GM12892 (cell line): ENCODE measurements at regions not wholly inside any gene's neighbourhood (a gene's known extent, or its start where the extent isn't known, plus 50 kb on each side); places are given as distances from the start of the nearest gene placed in this dataset.

ENCODE experiments used
- DNase-seq: peaks from one replicate; pipeline ENCODE4 v3.0.0; 2011; ENCODE audit not compliant: insufficient read length
- FAIRE-seq: peaks from 2 replicates; lab custom pipeline; 2011; peaks lifted over from hg19 to GRCh38; lab: Jason Lieb, UNC
- POLR2A ChIP-seq: IDR thresholded peaks from 2 replicates; pipeline ENCODE4 v1.6.1; 2011; ENCODE audit warnings: low read depth, low read length, control low read depth
- POLR2AphosphoS5 ChIP-seq: IDR thresholded peaks from 2 replicates; pipeline ENCODE4 v1.6.1; 2011; ENCODE audit warnings: low read depth, low read length, control low read depth
- TAF1 ChIP-seq: IDR thresholded peaks from 2 replicates; pipeline ENCODE4 v1.6.1; 2011; ENCODE audit warnings: low read depth, mild to moderate bottlenecking, control low read depth, low read length, borderline replicate concordance

DNA sequence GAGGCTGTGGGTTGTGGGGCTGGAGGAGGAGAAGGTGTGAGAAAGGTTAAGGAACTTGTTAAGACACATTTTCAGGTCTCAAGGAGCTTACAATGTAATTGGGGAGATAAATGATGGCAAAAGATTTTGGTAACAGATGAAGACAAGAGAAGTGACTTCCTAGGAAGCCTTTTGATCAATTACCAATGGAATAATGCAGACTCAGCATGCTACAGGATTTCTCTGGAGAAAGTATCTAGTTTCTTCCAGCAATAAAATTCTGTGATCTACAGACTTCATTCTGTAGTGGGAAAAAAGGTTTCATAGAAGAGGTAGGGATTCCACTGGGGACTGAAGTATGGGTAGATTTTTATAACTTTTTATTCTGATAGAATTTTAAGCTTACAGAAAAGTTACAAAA lies 184.2 kb upstream of the RHOBTB1 start:
- TF ChIP-seq TAF1, result no peak
- no peak for TF ChIP-seq POLR2A
- no peak for TF ChIP-seq POLR2AphosphoS5
- DNase-seq (no peak), FAIRE-seq (no peak)

DNA sequence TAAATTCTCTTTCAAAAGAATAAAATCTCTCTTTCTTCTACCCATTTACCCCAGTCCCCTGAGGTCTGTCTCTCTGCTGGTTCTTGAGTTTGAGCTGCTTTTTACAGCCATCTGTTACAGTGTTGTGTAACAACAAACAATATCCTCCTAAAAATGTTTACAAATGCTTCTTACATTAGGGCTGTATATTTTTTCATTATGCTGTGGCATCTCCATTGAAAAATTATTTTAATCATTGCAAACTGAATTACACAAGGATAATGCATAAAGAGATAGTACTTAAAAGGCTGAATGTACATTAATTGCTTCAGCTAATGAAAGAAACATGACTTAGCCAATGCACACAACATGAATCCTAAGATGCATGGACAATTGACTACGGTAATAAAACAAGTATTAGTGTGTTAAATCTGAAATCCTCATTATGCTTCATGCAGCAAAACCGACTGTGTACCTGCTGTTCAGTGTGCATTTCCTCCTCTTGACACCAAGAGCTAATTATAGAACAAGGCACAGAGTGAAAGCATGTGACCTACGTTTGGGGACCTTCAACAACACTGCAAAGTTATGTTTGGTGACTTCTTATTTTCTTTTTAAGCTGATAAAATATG lies 181.7 kb upstream of the RHOBTB1 start:
- FAIRE-seq (no peak), DNase-seq (no peak)
- TF ChIP-seq TAF1 (no peak), POLR2AphosphoS5 (no peak), POLR2A (no peak)

DNA sequence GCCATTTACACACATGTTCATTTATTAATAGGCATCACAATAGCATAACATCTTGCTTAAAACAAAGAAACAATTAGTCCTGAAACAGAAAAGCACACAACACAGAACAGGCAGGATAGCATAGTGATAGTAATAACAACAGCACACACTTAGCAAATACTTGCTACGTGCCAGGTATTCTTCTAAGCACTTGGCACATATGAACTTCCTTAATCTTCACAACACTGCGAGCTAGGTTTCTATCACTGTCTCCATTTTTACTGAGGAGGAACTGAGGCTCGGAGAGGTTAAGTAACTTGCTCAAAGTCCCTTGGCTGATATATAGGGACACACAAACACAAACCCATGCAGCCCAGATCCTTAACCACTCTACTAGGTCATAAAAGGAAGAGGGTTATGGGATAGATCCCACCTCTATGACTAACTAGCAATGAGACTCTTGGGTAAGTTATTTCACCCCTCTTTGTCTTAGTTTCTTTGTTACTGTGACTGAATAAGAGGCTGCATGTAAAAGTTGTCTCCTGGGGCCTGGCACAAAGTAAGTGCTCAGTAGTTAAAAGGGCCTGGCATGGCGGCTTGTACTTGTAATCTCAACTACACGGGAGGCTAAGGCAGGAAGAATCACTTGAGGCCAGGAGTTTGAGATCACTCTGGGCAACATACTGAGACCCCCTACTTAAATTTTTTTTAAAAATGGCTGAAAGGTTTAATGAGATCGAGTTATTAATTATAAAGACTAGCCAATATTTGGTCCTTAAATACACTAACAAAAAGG lies 181.0 kb upstream of the RHOBTB1 start:
- FAIRE-seq (no peak), DNase-seq (no peak)
- TF ChIP-seq POLR2AphosphoS5, result no peak
- TF ChIP-seq POLR2A, result no peak
- TF ChIP-seq TAF1, result no peak

DNA sequence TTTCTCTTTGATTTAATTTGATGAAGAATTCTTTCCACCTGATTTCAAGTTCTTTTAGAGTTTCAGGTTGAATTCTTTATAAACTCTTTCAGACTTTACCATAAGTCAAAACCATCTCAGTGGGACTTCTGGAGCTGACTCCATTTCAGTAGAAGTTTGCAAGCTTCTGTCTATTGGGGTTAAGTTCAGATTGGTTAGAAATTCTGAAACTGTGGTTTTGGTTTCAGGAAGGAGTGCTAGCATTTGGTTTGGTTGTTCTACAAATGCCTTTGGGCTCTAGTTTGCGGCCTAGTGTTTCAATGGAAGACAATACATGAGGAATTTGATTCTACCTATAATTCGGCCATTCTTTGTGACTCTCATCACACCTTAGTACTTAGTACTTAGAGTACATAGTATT lies 176.8 kb upstream of the RHOBTB1 start:
- no peak for DNase-seq
- FAIRE-seq, result no peak
- TF ChIP-seq TAF1 (no peak), POLR2AphosphoS5 (no peak), POLR2A (no peak)

DNA sequence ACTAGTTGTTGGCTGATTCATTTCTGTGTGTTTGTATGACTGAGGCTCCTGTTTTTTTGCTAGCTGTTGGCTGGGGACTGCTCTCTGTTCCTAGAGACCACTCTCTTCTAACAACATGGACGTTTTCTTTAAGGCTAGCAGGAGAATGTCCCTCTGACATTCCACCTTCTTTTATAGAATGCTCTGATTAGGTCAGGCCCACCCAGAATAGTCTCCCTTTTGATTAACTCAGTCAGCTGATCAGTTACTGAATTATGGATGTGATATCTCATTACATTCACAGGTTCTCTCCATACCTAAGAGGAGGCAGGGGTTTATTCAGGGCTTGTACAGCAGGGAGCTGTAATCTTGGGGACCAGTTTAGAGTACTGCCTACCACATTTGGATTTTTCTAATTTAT lies 175.6 kb upstream of the RHOBTB1 start:
- no peak for TF ChIP-seq POLR2A
- no peak for DNase-seq
- FAIRE-seq, result no peak

DNA sequence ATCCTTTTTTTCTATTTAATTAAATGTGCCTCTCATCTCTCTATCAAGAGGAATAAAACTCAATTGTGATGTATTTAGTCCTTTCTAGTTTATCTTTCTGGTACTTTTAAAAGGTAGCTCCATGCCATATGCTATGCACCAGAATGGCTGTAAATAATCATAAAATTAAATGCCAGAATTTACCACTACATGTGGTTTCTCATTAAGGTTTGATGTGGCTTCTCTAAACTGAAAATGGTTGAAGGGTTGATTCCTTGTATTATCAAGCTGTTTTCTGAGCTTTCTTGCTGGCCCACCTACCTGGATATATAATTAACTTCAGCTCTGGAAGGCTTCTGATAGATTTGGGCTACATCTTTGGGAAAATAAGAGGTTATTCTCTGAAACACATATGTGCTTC lies 171.9 kb upstream of the RHOBTB1 start:
- TF ChIP-seq POLR2AphosphoS5 (no peak), POLR2A (no peak), TAF1 (no peak)
- DNase-seq (no peak), FAIRE-seq (no peak)

DNA sequence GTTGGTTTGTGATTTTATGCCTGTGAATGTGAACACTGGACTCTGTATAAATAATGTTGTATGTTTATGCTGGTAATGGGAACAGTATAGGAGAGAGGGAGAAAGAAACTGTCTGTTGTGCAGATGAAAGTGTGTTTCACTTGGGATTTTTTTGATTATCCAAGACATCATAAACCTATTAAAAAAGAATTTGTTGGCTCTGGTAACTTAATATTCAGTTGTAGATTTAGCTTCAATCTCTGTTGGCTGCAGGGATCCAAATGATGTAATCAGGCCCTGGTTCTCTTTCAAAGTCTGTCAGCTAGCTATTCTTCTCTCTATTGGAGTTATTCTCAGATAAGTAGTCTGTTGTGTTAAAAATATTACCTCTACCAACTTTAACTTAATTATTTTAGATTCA lies 168.8 kb upstream of the RHOBTB1 start:
- no peak for FAIRE-seq
- no peak for DNase-seq
- TF ChIP-seq POLR2AphosphoS5 (no peak), TAF1 (no peak), POLR2A (no peak)

DNA sequence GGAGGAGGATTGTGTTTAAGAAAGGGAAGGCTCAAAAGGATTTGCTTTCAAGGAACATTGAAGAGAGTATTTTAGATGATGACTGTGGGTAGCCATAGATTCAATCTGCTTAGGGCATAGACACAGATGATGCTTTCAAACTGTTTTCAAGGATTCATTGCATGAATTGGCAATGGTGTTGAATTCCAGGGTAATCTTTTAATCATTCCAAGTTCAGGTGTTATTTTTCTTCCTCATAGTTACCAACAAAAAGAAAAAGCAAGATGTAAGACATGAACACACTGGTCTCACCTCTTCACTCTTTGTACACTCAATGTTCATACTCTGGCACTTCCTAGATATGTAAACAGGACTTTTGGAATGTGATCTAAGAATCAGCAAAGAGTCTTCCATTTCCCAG lies 167.0 kb upstream of the RHOBTB1 start:
- DNase-seq, result no peak

DNA sequence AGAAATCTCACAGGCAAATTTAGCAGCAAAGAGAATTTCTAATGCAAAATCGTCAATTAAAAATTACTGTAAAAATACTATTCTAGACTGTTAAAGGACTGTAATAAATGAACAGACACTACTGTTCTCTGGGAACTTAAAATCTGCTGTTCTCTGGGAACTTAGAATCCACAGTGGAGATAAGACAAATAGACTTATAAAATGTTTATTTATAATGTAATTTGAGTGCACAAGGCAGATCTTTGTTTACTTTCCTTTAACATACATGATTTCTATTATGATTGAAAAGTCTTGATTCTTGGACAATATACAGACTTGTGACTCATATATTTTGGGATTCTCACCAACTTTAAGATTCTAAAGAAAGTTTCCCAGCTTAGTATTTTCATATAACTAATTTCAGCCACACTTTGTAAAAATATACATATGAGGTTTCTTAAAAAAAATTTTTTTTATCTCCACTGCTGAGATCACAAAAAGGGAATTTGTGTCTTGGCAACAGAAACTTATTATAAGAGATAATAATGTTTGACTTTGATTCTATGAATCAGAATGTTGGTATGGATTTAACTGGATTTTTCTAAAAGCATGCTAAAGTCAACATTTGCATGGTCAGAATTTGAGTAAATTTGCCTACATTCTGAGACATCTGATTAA lies 166.3 kb upstream of the RHOBTB1 start:
- DNase-seq (no peak), FAIRE-seq (no peak)
- TF ChIP-seq POLR2AphosphoS5 (no peak), TAF1 (no peak), POLR2A (no peak)

More for the DNA sequence above, 167.0 kb upstream of the RHOBTB1 start:
- TF ChIP-seq POLR2AphosphoS5 (no peak), TAF1 (no peak), POLR2A (no peak)
- no peak for FAIRE-seq

DNA sequence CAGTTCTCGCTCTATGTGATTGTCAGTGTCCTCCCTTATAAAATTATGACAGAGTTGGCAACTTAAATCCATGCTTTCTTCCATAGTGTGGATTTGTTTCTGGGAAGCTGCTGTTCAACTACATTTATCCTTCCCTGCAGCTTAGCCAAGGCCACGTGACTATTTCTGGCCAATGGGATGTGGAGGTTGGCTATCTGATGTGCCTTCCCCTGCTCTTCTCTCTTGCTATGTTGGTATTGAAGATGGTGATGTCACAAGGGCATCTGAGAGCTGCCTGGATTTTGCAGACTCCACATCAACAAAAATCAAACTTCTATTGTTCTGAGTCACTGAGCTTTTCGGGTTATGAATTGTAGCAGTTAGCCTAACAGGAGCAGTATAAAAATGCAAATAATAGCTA lies 164.9 kb upstream of the RHOBTB1 start:
- FAIRE-seq (no peak), DNase-seq (no peak)
- no peak for TF ChIP-seq POLR2AphosphoS5
- no peak for TF ChIP-seq POLR2A
- TF ChIP-seq TAF1, result no peak

DNA sequence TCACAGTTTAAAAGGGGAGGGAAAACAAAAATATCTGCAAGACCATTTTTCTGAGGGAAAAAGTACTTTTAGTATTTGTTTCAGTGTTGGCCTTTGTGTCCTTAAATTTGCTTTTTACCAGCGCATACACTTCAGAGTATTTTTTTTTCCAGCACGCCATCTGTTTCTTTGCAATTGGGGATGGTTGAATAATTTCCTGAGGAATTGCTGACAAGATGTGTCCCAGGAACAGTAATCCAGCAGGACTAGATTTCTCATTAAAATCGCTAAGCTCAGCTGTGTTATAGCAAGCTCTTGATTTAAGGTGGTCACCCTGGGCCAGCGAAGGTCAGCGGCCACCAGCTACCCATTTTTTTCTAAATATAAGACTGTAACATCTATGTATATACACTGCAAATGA lies 156.9 kb upstream of the RHOBTB1 start:
- no peak for FAIRE-seq
- DNase-seq, result no peak
- TF ChIP-seq POLR2AphosphoS5 (no peak), POLR2A (no peak), TAF1 (no peak)

DNA sequence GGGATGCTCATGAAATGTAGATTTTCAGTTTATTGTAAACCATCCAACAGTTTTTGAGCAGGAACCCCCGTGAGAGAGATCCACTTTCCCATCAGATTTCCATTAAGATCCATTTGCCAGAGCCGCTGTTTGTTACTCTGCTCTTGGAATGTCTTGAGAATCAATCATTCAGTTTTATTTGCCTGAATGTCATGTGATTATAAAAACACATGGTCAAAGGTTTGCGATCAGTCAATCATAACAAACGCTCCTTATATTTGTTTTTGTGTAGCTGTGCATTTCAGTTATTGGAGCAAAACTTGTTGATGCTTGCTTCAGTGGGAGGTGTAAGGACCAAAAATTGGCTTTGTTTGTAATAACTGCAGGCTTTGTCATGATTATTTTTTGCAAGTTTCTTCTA lies 155.8 kb upstream of the RHOBTB1 start:
- TF ChIP-seq POLR2A, result no peak
- no peak for TF ChIP-seq TAF1
- TF ChIP-seq POLR2AphosphoS5, result no peak
- FAIRE-seq (no peak), DNase-seq (no peak)

DNA sequence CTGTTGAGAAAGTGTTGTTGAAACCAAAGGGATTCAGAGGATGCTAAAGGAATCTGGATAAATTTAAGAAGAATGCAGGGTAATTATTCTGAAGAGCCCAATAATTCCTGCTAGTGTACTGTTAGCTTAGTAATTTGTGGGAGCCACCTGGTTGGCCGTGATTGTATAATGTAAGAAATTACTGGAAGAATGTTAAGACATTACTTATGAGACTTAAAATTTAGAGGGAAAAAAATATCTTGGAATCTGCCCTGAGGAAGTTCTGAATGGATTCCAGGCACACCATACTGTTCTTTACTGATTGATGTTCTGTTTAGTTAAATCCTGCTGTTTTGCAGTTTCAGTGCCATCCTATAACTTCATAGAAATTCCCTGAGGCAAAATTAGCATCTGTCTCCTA lies 155.0 kb upstream of the RHOBTB1 start:
- FAIRE-seq (no peak), DNase-seq (no peak)
- no peak for TF ChIP-seq POLR2A
- no peak for TF ChIP-seq POLR2AphosphoS5
- TF ChIP-seq TAF1, result no peak
